ENCODE measurements at regions not wholly inside any gene's neighbourhood (a gene's known extent, or its start where the extent isn't known, plus 50 kb on each side); places are given as distances from the start of the nearest gene placed in this dataset.

- TF ChIP-seq CTCF (IDR thresholded peaks at IDR 0.05; ENCODE audit: borderline replicate concordance, extremely low read depth, low read length, poor library complexity, severe bottlenecking) (no peak), EZH2 (IDR thresholded peaks at IDR 0.05; ENCODE audit: borderline replicate concordance, low read depth, low read length, severe bottlenecking) (no peak)
These were observed 464.3 kb downstream of the PPARGC1A start for GRCh38 chr4:23425570-23425969.

Measured in DND-41 (cell line).